NCI-H1417 treated with DMSO at 0.1 percent for 48 hours (cell line): ENCODE measurements at regions not wholly inside any gene's neighbourhood (a gene's known extent, or its start where the extent isn't known, plus 50 kb on each side); places are given as distances from the start of the nearest gene placed in this dataset.
"Not testable (repeated sequence)": the region's sequence is repeated elsewhere in the genome, so short reads cannot be mapped to it uniquely, and the experiment has no call there.

Experiments
- DNase-seq: peaks from one replicate; lab custom pipeline; 2025; lab: John Stamatoyannopoulos, UW

- no peak for DNase-seq
These were observed 331.6 kb upstream of the PTGER4 start for GRCh38 chr5:40347981-40348725.

- DNase-seq: no peak
These were observed 332.8 kb upstream of the PTGER4 start for GRCh38 chr5:40346901-40347300.

GRCh38 chr5:40338434-40338833 is 341.3 kb upstream of the PTGER4 start:
- DNase-seq: not testable (repeated sequence)

GRCh38 chr5:40334242-40334635 is 345.5 kb upstream of the PTGER4 start:
- no peak for DNase-seq

GRCh38 chr5:40333459-40334241 is 346.1 kb upstream of the PTGER4 start:
- no peak for DNase-seq

- no peak for DNase-seq
These were observed 346.7 kb upstream of the PTGER4 start for GRCh38 chr5:40332970-40333369.

- no peak for DNase-seq
These were observed 348.1 kb upstream of the PTGER4 start for GRCh38 chr5:40331616-40332015.

GRCh38 chr5:40321514-40321913 is 358.2 kb upstream of the PTGER4 start:
- no peak for DNase-seq

- no peak for DNase-seq
These were observed 361.3 kb upstream of the PTGER4 start for GRCh38 chr5:40318395-40318794.

GRCh38 chr5:40317023-40317422 is 362.7 kb upstream of the PTGER4 start:
- no peak for DNase-seq

- DNase-seq: no peak
These were observed 364.6 kb upstream of the PTGER4 start for GRCh38 chr5:40315126-40315525.

- no peak for DNase-seq
These were observed 365.4 kb upstream of the PTGER4 start for GRCh38 chr5:40314275-40314674.

- DNase-seq: no peak
These were observed 367.5 kb upstream of the PTGER4 start for GRCh38 chr5:40312205-40312604.

GRCh38 chr5:40309851-40310250 is 369.9 kb upstream of the PTGER4 start:
- no peak for DNase-seq

- DNase-seq: no peak
These were observed 370.8 kb upstream of the PTGER4 start for GRCh38 chr5:40308867-40309266.

- no peak for DNase-seq
These were observed 371.8 kb upstream of the PTGER4 start for GRCh38 chr5:40307920-40308319.

- no peak for DNase-seq
These were observed 372.7 kb upstream of the PTGER4 start for GRCh38 chr5:40306869-40307487.

GRCh38 chr5:40292006-40292405 is 387.7 kb upstream of the PTGER4 start:
- no peak for DNase-seq

- no peak for DNase-seq
These were observed 388.4 kb upstream of the PTGER4 start for GRCh38 chr5:40291338-40291737.

- DNase-seq: no peak
These were observed 390.8 kb upstream of the PTGER4 start for GRCh38 chr5:40288800-40289485.

GRCh38 chr5:40284863-40285262 is 394.9 kb upstream of the PTGER4 start:
- no peak for DNase-seq

GRCh38 chr5:40278881-40279280 is 400.8 kb upstream of the PTGER4 start:
- no peak for DNase-seq
